GM12874 (cell line): ENCODE measurements at regions not wholly inside any gene's neighbourhood (a gene's known extent, or its start where the extent isn't known, plus 50 kb on each side); places are given as distances from the start of the nearest gene placed in this dataset.

Experiments used
- CTCF ChIP-seq: IDR thresholded peaks from 2 replicates; pipeline ENCODE4 v1.5.1; 2011; ENCODE audit warnings: low read depth, mild to moderate bottlenecking, control low read depth, low read length, moderate library complexity; ENCODE audit not compliant: insufficient read depth

- TF ChIP-seq CTCF, result no peak
Observed at GRCh38 chr1:101448018-101448417, 211.2 kb downstream of the S1PR1 start.

- no peak for TF ChIP-seq CTCF
Observed at GRCh38 chr1:101451888-101452287, 215.1 kb downstream of the S1PR1 start.

- TF ChIP-seq CTCF, result no peak
Observed at GRCh38 chr1:101452825-101453224, 216.0 kb downstream of the S1PR1 start.

- no peak for TF ChIP-seq CTCF
Observed at GRCh38 chr1:101453844-101454243, 217.0 kb downstream of the S1PR1 start.

- no peak for TF ChIP-seq CTCF
Observed at GRCh38 chr1:101455166-101455565, 218.3 kb downstream of the S1PR1 start.

GRCh38 chr1:101460739-101461138, 223.9 kb downstream of the S1PR1 start:
- no peak for TF ChIP-seq CTCF

GRCh38 chr1:101463195-101463594, 226.4 kb downstream of the S1PR1 start:
- no peak for TF ChIP-seq CTCF

- TF ChIP-seq CTCF, result no peak
Observed at GRCh38 chr1:101465941-101466340, 229.1 kb downstream of the S1PR1 start.
